ENCODE measurements at regions not wholly inside any gene's neighbourhood (a gene's known extent, or its start where the extent isn't known, plus 50 kb on each side); places are given as distances from the start of the nearest gene placed in this dataset.

DNA sequence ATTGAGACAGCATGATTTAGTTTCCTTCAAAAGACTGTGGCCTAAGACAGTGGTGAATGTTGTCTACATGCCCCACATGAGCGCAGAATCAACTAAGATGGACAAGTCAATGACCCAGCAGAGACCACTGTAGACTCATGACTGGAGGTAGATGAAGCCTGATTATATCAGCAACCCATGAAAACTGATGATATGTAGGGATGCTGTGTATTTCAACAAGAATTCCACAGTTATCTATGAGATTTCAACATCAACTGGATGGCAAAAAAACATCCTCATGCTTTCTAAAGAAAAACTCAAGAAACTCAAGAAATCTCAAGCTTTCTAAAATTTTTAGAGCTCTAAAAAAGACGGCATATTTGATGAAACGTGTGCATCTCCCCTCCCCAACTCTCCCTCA lies 413.9 kb upstream of the LYPLAL1 start:
- TF ChIP-seq CTCF (IDR thresholded peaks at IDR 0.05 in 2 of 3, conservative IDR thresholded peaks at IDR 0.05 in 1 of 3; ENCODE audit: control insufficient read depth in 2 of 3, extremely low read depth in 1 of 3, insufficient read depth in 1 of 3, low read depth in 3 of 3, low read length in 3 of 3) = no peak
- no peak for TF ChIP-seq HCFC1 (IDR thresholded peaks at IDR 0.05; ENCODE audit: low read length)
- TF ChIP-seq, protein P1, sequence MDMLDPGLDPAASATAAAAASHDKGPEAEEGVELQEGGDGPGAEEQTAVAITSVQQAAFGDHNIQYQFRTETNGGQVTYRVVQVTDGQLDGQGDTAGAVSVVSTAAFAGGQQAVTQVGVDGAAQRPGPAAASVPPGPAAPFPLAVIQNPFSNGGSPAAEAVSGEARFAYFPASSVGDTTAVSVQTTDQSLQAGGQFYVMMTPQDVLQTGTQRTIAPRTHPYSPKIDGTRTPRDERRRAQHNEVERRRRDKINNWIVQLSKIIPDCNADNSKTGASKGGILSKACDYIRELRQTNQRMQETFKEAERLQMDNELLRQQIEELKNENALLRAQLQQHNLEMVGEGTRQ (IDR thresholded peaks at IDR 0.05; ENCODE audit: borderline replicate concordance, low read depth, low read length) = no peak
- TF ChIP-seq MEF2A (IDR thresholded peaks at IDR 0.05; ENCODE audit: insufficient read depth, low read depth, low read length) = no peak
- no peak for TF ChIP-seq IKZF2 (IDR thresholded peaks at IDR 0.05)
- no peak for TF ChIP-seq POLR2A (IDR thresholded peaks at IDR 0.05; ENCODE audit: low read depth, low read length)
- TF ChIP-seq, protein P2, sequence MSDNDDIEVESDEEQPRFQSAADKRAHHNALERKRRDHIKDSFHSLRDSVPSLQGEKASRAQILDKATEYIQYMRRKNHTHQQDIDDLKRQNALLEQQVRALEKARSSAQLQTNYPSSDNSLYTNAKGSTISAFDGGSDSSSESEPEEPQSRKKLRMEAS (IDR thresholded peaks at IDR 0.05; ENCODE audit: low read depth, low read length) = no peak
- TF ChIP-seq FOXM1 (IDR thresholded peaks at IDR 0.05; ENCODE audit: low read depth, low read length) = no peak
- no peak for TF ChIP-seq SREBF2 (IDR thresholded peaks at IDR 0.05; ENCODE audit: low read length)
- TF ChIP-seq, protein P3, sequence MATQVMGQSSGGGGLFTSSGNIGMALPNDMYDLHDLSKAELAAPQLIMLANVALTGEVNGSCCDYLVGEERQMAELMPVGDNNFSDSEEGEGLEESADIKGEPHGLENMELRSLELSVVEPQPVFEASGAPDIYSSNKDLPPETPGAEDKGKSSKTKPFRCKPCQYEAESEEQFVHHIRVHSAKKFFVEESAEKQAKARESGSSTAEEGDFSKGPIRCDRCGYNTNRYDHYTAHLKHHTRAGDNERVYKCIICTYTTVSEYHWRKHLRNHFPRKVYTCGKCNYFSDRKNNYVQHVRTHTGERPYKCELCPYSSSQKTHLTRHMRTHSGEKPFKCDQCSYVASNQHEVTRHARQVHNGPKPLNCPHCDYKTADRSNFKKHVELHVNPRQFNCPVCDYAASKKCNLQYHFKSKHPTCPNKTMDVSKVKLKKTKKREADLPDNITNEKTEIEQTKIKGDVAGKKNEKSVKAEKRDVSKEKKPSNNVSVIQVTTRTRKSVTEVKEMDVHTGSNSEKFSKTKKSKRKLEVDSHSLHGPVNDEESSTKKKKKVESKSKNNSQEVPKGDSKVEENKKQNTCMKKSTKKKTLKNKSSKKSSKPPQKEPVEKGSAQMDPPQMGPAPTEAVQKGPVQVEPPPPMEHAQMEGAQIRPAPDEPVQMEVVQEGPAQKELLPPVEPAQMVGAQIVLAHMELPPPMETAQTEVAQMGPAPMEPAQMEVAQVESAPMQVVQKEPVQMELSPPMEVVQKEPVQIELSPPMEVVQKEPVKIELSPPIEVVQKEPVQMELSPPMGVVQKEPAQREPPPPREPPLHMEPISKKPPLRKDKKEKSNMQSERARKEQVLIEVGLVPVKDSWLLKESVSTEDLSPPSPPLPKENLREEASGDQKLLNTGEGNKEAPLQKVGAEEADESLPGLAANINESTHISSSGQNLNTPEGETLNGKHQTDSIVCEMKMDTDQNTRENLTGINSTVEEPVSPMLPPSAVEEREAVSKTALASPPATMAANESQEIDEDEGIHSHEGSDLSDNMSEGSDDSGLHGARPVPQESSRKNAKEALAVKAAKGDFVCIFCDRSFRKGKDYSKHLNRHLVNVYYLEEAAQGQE (IDR thresholded peaks at IDR 0.05; ENCODE audit: low read depth, low read length) = no peak
- no peak for TF ChIP-seq SMAD1 (IDR thresholded peaks at IDR 0.05; ENCODE audit: low read depth, partially characterized antibody)
- TF ChIP-seq EP300 (IDR thresholded peaks at IDR 0.05; ENCODE audit: borderline replicate concordance in 1 of 2, control insufficient read depth in 1 of 2, low read depth in 2 of 2, low read length in 2 of 2) = no peak

Measured in GM12878 (cell line).